H1 (cell line): ENCODE measurements at regions not wholly inside any gene's neighbourhood (a gene's known extent, or its start where the extent isn't known, plus 50 kb on each side); places are given as distances from the start of the nearest gene placed in this dataset.

Experiments
- ATF2 ChIP-seq: IDR thresholded peaks from 2 replicates; pipeline ENCODE4 v1.6.1; 2012; ENCODE audit warnings: low read length, inconsistent platforms
- JUND ChIP-seq: IDR thresholded peaks from 2 replicates; pipeline ENCODE4 v1.6.1; 2011; ENCODE audit warnings: mild to moderate bottlenecking, improper control_type of control experiment, low read length
- RXRA ChIP-seq: IDR thresholded peaks from 2 replicates; pipeline ENCODE4 v1.6.1; 2011; ENCODE audit warnings: low read depth, mild to moderate bottlenecking, low read length, moderate library complexity; ENCODE audit not compliant: insufficient read depth
- TF ChIP-seq, protein P1 (sequence below): fragments of 300-600 bp; sonication (generic); IDR thresholded peaks from 2 replicates; pipeline ENCODE4 v1.7.1; 2012; ENCODE audit warnings: low read length, moderate library complexity, mild to moderate bottlenecking, inconsistent platforms; ENCODE audit not compliant: insufficient replicate concordance

- TF ChIP-seq, protein P1, sequence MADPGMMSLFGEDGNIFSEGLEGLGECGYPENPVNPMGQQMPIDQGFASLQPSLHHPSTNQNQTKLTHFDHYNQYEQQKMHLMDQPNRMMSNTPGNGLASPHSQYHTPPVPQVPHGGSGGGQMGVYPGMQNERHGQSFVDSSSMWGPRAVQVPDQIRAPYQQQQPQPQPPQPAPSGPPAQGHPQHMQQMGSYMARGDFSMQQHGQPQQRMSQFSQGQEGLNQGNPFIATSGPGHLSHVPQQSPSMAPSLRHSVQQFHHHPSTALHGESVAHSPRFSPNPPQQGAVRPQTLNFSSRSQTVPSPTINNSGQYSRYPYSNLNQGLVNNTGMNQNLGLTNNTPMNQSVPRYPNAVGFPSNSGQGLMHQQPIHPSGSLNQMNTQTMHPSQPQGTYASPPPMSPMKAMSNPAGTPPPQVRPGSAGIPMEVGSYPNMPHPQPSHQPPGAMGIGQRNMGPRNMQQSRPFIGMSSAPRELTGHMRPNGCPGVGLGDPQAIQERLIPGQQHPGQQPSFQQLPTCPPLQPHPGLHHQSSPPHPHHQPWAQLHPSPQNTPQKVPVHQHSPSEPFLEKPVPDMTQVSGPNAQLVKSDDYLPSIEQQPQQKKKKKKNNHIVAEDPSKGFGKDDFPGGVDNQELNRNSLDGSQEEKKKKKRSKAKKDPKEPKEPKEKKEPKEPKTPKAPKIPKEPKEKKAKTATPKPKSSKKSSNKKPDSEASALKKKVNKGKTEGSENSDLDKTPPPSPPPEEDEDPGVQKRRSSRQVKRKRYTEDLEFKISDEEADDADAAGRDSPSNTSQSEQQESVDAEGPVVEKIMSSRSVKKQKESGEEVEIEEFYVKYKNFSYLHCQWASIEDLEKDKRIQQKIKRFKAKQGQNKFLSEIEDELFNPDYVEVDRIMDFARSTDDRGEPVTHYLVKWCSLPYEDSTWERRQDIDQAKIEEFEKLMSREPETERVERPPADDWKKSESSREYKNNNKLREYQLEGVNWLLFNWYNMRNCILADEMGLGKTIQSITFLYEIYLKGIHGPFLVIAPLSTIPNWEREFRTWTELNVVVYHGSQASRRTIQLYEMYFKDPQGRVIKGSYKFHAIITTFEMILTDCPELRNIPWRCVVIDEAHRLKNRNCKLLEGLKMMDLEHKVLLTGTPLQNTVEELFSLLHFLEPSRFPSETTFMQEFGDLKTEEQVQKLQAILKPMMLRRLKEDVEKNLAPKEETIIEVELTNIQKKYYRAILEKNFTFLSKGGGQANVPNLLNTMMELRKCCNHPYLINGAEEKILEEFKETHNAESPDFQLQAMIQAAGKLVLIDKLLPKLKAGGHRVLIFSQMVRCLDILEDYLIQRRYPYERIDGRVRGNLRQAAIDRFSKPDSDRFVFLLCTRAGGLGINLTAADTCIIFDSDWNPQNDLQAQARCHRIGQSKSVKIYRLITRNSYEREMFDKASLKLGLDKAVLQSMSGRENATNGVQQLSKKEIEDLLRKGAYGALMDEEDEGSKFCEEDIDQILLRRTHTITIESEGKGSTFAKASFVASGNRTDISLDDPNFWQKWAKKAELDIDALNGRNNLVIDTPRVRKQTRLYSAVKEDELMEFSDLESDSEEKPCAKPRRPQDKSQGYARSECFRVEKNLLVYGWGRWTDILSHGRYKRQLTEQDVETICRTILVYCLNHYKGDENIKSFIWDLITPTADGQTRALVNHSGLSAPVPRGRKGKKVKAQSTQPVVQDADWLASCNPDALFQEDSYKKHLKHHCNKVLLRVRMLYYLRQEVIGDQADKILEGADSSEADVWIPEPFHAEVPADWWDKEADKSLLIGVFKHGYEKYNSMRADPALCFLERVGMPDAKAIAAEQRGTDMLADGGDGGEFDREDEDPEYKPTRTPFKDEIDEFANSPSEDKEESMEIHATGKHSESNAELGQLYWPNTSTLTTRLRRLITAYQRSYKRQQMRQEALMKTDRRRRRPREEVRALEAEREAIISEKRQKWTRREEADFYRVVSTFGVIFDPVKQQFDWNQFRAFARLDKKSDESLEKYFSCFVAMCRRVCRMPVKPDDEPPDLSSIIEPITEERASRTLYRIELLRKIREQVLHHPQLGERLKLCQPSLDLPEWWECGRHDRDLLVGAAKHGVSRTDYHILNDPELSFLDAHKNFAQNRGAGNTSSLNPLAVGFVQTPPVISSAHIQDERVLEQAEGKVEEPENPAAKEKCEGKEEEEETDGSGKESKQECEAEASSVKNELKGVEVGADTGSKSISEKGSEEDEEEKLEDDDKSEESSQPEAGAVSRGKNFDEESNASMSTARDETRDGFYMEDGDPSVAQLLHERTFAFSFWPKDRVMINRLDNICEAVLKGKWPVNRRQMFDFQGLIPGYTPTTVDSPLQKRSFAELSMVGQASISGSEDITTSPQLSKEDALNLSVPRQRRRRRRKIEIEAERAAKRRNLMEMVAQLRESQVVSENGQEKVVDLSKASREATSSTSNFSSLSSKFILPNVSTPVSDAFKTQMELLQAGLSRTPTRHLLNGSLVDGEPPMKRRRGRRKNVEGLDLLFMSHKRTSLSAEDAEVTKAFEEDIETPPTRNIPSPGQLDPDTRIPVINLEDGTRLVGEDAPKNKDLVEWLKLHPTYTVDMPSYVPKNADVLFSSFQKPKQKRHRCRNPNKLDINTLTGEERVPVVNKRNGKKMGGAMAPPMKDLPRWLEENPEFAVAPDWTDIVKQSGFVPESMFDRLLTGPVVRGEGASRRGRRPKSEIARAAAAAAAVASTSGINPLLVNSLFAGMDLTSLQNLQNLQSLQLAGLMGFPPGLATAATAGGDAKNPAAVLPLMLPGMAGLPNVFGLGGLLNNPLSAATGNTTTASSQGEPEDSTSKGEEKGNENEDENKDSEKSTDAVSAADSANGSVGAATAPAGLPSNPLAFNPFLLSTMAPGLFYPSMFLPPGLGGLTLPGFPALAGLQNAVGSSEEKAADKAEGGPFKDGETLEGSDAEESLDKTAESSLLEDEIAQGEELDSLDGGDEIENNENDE: no peak
- no peak for TF ChIP-seq JUND
- no peak for TF ChIP-seq RXRA
- TF ChIP-seq ATF2: no peak
Measured at GRCh38 chr5:107217721-107218130, 453.0 kb downstream of the EFNA5 start (continued).
